K562 (cell line): ENCODE measurements at regions not wholly inside any gene's neighbourhood (a gene's known extent, or its start where the extent isn't known, plus 50 kb on each side); places are given as distances from the start of the nearest gene placed in this dataset.

Source experiments
- ATAC-seq: fragments of 200-7000 bp; cut with Tn5 transposase; 3 replicates; pipeline ENCODE4 v1.9.1; 2020; ENCODE audit warnings: moderate library complexity
- BruUV-seq: library from RNA; stranded (reverse); fragments of 400-500 nt; replicated peaks from 2 replicates; lab custom pipeline; 2021; lab: Mats Ljungman, UMichigan
- CTCF ChIA-PET: fragments of 300-600 bp; formaldehyde crosslinking; extraction: SDS; loops from one replicate; lab custom pipeline; 2021; ENCODE audit warnings: low intra/inter-chr PET ratio; lab: Yijun Ruan, JAX
- POLR2A ChIA-PET: fragments of 300-600, 350-650 bp; sonication (Branson Sonifier 250); formaldehyde crosslinking; extraction: SDS; loops from one replicate; lab custom pipeline; 2021; ENCODE audit warnings: antibody characterized with exemption, inconsistent platforms; lab: Yijun Ruan, JAX
- DNase-seq, 4 experiments: peaks; one replicate each; pipeline versions ENCODE4 v3.0.0 to v3.0.0-alpha.2; 2011 to 2018; ENCODE audit warnings: low spot score in 3 of 4, mixed read lengths in 3 of 4; ENCODE audit errors: extremely low read depth in 1 of 4
- FAIRE-seq: peaks from 2 replicates; lab custom pipeline; 2011; peaks lifted over from hg19 to GRCh38; lab: Jason Lieb, UNC
- H2AFZ ChIP-seq: 2 replicates; pipeline ENCODE4 v1.6.0; 2011; ENCODE audit warnings: low read depth, low read length, control low read depth, inconsistent platforms
- H3K27ac ChIP-seq: fragments of 200-600 bp; 3 replicates; pipeline ENCODE4 v1.8.0; 2011; ENCODE audit warnings: low read depth, mild to moderate bottlenecking, control low read depth, inconsistent platforms, low read length, moderate library complexity, mixed read lengths; ENCODE audit errors: extremely low read depth
- H3K27me3 ChIP-seq, 2 experiments: fragments of 300-600 bp in 1 of 2; 2 replicates in 1 of 2; 3 replicates in 1 of 2; pipeline versions ENCODE4 v1.6.0 to v1.8.0; 2011; ENCODE audit warnings: inconsistent platforms in 2 of 2, low read length in 2 of 2, mild to moderate bottlenecking in 1 of 2, mixed read lengths in 1 of 2, moderate library complexity in 1 of 2; ENCODE audit not compliant: control insufficient read depth in 2 of 2, insufficient read depth in 2 of 2
- H3K36me3 ChIP-seq: fragments of 300-600 bp; 3 replicates; pipeline ENCODE4 v1.8.0; 2011; ENCODE audit warnings: mild to moderate bottlenecking, low read length, inconsistent platforms; ENCODE audit not compliant: control insufficient read depth, insufficient read depth
- H3K4me1 ChIP-seq, 2 experiments: fragments of 200-600 bp in 1 of 2; replicated peaks in 1 of 2; 2 replicates in 1 of 2; 3 replicates in 1 of 2; pipeline versions ENCODE4 v1.5.1 to v1.8.0; 2011; ENCODE audit warnings: inconsistent platforms in 2 of 2, low read length in 2 of 2, mild to moderate bottlenecking in 1 of 2, mixed read lengths in 1 of 2, moderate library complexity in 1 of 2; ENCODE audit not compliant: control insufficient read depth in 2 of 2, insufficient read depth in 2 of 2
- H3K4me2 ChIP-seq: 2 replicates; pipeline ENCODE4 v1.6.1; 2011; ENCODE audit warnings: low read length, control low read depth, inconsistent platforms, mixed read lengths; ENCODE audit not compliant: insufficient read depth
- H3K4me3 ChIP-seq: fragments of 200-600 bp; sonication (generic), shearing (Covaris generic); 2 replicates; pipeline ENCODE4 v1.5.1; 2016; ENCODE audit warnings: control low read depth, inconsistent platforms
- H3K79me2 ChIP-seq: fragments of 200-600 bp; 3 replicates; pipeline ENCODE4 v1.8.0; 2011; ENCODE audit warnings: low read length, inconsistent platforms; ENCODE audit not compliant: control insufficient read depth, insufficient read depth
- H3K9ac ChIP-seq, 2 experiments: 2 replicates each; pipeline versions ENCODE4 v1.6.0 to v1.6.1; 2011; ENCODE audit warnings: low read depth in 2 of 2, low read length in 2 of 2, control low read depth in 1 of 2, inconsistent platforms in 1 of 2, mild to moderate bottlenecking in 1 of 2, mixed read lengths in 1 of 2; ENCODE audit not compliant: insufficient read depth in 1 of 2
- H3K9me1 ChIP-seq: one replicate; pipeline ENCODE4 v1.6.0; 2011; ENCODE audit warnings: inconsistent platforms, mild to moderate bottlenecking, low read length, moderate library complexity; ENCODE audit not compliant: control insufficient read depth, insufficient read depth
- H3K9me3 ChIP-seq: replicated peaks from 2 replicates; pipeline ENCODE4 v1.5.1; 2011; ENCODE audit warnings: low read depth, low read length, inconsistent platforms; ENCODE audit not compliant: control insufficient read depth, insufficient read depth
- H4K20me1 ChIP-seq: replicated peaks from 2 replicates; pipeline ENCODE4 v1.6.1; 2011; ENCODE audit warnings: low read length, inconsistent platforms, mixed read lengths; ENCODE audit not compliant: control insufficient read depth, insufficient read depth
- RBM25 ChIP-seq: fragments of 200-400 bp; formaldehyde crosslinking; IDR thresholded peaks from 2 replicates; pipeline ENCODE4 v1.6.1; 2018; ENCODE audit warnings: low read length, low read depth, moderate library complexity; ENCODE audit not compliant: severe bottlenecking
- SMARCB1 ChIP-seq: IDR thresholded peaks from 2 replicates; pipeline ENCODE4 v1.6.1; 2011; ENCODE audit warnings: improper control_type of control experiment, low read depth; ENCODE audit not compliant: insufficient read length
- USF2 ChIP-seq: sonication (generic); formaldehyde crosslinking; IDR thresholded peaks from 2 replicates; pipeline ENCODE4 v1.5.0; 2020; ENCODE audit warnings: missing genetic modification reagents
- ZNF146 ChIP-seq: IDR thresholded peaks from one replicate; pipeline ENCODE4 v1.6.1; 2018; ENCODE audit warnings: missing compliant biosample characterization; ENCODE audit not compliant: unreplicated experiment
- WGBS: fragments of 100-300 bp; shearing (Covaris generic); methylation state at CpG from one replicate; pipeline ENCODE4 v1.1.6; 2016; ENCODE audit warnings: low coverage, mixed read lengths; ENCODE audit not compliant: insufficient coverage; ENCODE audit errors: missing lambda C conversion rate; 5-methylcytosine and 5-hydroxymethylcytosine counted together
- in situ Hi-C: fragments of 300-500 bp; cut with MboI; formaldehyde crosslinking; loops from 4 replicates; pipeline ENCODE4 v1.15.0; 2018; ENCODE audit warnings: inconsistent platforms, mixed read lengths
- intact Hi-C: fragments of 100-400 bp; cut with micrococcal nuclease; formaldehyde crosslinking; loops from 2 replicates; pipeline ENCODE4 v1.14.2; 2022

DNA sequence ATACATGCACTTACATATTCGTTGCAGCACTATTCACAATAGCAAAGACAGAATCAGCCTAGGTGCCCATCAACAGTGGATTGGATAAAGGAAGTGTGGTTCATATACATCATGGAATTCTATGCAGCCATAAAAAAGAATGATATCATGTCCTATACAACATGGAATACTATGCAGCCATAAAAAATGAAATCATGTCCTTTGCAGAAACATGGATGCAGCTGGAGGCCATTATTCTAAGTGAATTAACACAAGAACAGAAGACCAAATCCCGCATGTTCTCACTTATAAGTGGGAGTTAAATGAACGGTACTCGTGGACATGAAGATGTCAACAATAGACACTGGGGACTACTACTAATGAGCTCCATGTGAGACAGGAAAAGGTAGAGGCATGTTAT lies 288.1 kb upstream of the TFPI start:
- no peaks in the 10 kb centered on the region for H3K79me2 ChIP-seq
- no peaks in the 10 kb centered on the region for H3K27me3 ChIP-seq
- DNase-seq (no peak), FAIRE-seq (no peak), ATAC-seq (no peak)
- no peak overlapping the region for H3K4me2 ChIP-seq
- H3K4me3 ChIP-seq, result no peak overlapping the region
- intact Hi-C loops (loop anchor here (10.0 kb wide), 1 partner anchor 672 kb away; no protein-coding TSS in a partner anchor), in situ Hi-C loops (loop anchor here (25.0 kb wide), 1 partner anchor 355 kb away; no protein-coding TSS in a partner anchor)
- no peak overlapping the region for H3K9ac ChIP-seq
- no peaks in the 10 kb centered on the region for H3K9me1 ChIP-seq
- no peaks in the 10 kb centered on the region for H3K9me3 ChIP-seq
- no peak overlapping the region for H2AFZ ChIP-seq
- CTCF ChIA-PET, result interaction anchor here (2.2 to 2.6 kb wide), 2 partner anchors 261 to 343 kb away, joined by 19 to 24 read pairs; no protein-coding TSS in a partner anchor
- no peaks in the 10 kb centered on the region for H3K36me3 ChIP-seq
- TF ChIP-seq RBM25 (peak; percentile 56), SMARCB1 (no peak), ZNF146 (CRISPR knock-in tag) (peak; percentile 74), USF2 (no peak)
- 11% methylated on average over 4 of the region's 4 CpGs for WGBS
- H3K4me1 ChIP-seq, result no peaks in the 10 kb centered on the region
- BruUV-seq, result no TSS peak
- no peak overlapping the region for H3K27ac ChIP-seq
- H4K20me1 ChIP-seq, result no peaks in the 10 kb centered on the region
- POLR2A ChIA-PET, result no interaction called here
